Midbrain (tissue), 1 donor: ENCODE measurements at regions not wholly inside any gene's neighbourhood (a gene's known extent, or its start where the extent isn't known, plus 50 kb on each side); places are given as distances from the start of the nearest gene placed in this dataset.

Experiments
- DNase-seq: peaks from one replicate; lab custom pipeline; 2025; lab: John Stamatoyannopoulos, UW

DNA sequence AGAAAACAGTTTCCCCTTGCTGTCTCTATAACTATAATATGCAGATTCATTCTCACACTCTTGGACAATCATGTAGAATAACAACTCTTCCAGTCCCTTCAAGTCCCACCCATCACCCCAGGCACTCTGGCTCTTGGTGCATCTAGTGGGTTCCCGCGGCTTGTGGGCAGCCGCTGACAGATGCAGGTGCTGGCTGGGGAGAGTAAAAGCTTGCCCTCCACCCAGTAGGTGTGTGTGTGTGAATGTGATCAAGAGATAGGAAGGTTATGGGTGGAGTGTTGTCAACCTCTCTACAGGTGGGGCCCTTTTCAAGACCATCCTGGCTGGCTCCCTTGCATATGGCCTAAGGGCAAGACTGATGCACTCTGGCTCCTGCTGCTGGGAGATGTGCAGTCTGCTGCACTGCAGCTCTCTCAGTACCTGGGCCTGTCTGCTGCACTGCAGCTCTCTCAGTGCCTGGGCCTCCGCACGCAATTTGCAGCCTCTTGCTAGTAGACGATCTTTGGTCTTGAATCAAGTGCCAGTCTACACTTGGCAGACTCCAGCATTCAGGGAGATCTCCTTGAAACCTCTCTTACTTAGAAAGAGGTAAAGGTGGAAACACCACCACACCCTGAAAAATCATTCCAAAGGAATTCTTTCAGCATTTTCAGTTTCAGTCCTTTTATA, 189.7 kb upstream of the GDNF start:
- no peak for DNase-seq

GRCh38 chr5:38023799-38024198, 184.0 kb upstream of the GDNF start:
- no peak for DNase-seq

GRCh38 chr5:38023371-38023770, 183.5 kb upstream of the GDNF start:
- no peak for DNase-seq

- DNase-seq, result no peak
These were observed 182.8 kb upstream of the GDNF start for GRCh38 chr5:38022631-38023030.

- DNase-seq, result no peak
These were observed 178.2 kb upstream of the GDNF start for GRCh38 chr5:38018016-38018415.

GRCh38 chr5:38013107-38013506, 173.3 kb upstream of the GDNF start:
- no peak for DNase-seq

GRCh38 chr5:38011668-38012188, 171.9 kb upstream of the GDNF start:
- no peak for DNase-seq

GRCh38 chr5:38009749-38010358, 170.0 kb upstream of the GDNF start:
- no peak for DNase-seq

DNA sequence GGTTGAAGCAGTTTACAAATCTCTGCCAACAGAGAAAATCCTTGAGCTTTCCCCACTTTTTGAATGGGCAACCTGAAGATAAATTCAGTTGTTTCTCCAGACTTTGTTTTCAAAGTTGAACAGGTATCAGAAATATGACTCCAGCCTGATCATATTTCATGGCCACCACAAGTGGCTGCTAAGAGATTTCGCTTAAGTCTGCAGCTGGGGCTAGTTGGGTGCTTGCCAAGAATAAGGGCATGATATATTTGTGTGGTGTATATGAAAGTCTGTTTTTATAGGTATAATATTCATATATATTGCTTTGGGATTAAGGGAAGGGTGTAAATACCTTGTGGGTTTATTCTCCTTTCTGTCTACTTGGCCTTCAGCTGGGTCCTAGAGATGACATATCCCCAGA, 168.4 kb upstream of the GDNF start:
- no peak for DNase-seq

- DNase-seq, result no peak
These were observed 159.8 kb upstream of the GDNF start for GRCh38 chr5:37999593-37999992.

GRCh38 chr5:37996918-37997317, 157.1 kb upstream of the GDNF start:
- DNase-seq, result no peak

- DNase-seq, result no peak
These were observed 154.9 kb upstream of the GDNF start for GRCh38 chr5:37994729-37995128.

DNA sequence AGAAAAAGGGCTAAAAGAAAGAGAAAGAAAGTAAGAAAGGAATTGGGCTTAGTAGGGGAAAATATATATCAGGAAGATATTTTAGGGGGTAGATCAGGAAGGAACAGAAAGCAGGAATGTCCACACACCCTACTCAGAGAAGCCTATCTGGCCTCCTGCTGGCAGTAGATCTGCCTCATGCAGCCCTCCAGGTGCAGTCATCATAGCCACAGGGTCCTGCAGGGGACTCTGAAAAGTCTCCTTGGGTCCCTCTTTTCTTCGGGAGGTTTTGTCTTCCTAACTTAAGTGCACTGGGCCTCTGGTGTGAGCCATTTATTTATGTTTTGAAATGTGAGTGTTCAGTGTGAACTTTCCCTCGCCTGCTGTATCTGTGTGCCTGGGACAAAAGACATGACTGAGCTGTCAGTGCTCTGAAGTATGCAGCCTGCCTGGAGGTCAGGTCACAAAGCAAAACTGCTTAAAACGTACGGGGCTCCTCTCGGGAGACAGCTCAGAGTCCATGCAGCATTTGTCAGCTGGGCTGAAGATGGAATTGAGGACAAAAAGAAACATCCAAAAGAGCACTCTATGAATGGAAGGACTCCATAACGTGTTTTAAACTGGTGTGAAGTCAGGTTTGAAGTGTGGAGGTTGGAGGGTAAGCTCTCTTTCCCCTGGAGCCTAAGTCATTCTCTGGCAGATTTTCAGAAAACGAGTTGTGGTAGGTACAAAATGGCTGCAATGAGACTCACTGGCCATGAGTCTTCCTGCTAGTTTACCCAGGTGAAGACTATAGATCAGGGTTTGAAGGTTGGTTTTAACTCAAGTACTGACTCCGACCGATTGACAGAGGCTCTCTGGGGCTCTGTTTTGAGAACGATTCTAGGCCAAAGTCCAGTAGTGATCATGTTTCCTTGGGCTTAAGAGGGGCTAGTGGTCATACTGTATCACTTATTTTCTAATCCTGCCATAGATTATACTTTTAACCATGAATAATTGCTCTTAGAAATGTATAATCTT, 151.8 kb upstream of the GDNF start:
- no peak for DNase-seq

GRCh38 chr5:37989884-37990283, 150.0 kb upstream of the GDNF start:
- no peak for DNase-seq

- no peak for DNase-seq
These were observed 148.7 kb upstream of the GDNF start for GRCh38 chr5:37988454-37989046.

- no peak for DNase-seq
These were observed 144.5 kb upstream of the GDNF start for GRCh38 chr5:37984300-37984699.

DNA sequence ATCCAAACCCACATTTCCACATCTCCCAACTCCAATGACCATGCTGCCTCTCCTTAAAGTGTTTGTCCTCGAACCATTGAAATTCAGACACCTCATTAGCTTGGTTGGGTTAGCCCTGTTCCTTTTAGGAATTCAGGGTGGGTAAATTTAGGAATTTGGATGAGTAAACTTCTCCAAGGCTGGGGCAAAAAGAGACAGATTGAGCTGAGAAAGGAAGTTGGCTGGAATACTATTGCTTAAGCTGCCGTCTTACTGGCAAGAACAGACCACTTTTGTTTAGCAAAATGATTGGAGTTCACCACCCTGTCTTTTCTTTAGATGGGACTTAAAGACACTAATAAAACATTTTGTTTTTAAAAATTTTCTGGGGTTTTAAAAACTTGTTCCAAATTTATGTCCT, 143.6 kb upstream of the GDNF start:
- DNase-seq, result no peak

DNA sequence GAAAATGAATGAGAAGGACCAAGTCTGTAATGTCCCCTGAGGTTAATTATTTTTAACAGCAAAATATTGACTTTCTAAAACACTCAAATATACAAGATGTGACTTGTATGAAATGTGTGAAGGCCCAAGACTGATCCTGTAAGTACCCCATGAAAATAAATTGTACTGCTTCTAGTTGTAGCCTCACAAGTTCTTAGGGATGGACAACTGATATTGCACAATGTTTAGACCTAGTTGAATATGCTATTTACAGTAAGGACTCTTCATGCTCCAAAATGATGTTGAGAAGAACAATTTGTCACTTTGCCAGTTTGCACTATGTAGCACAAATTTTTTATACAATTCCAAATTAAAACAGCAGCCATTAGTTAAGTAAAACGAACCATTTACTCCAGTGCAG, 139.7 kb upstream of the GDNF start:
- no peak for DNase-seq

DNA sequence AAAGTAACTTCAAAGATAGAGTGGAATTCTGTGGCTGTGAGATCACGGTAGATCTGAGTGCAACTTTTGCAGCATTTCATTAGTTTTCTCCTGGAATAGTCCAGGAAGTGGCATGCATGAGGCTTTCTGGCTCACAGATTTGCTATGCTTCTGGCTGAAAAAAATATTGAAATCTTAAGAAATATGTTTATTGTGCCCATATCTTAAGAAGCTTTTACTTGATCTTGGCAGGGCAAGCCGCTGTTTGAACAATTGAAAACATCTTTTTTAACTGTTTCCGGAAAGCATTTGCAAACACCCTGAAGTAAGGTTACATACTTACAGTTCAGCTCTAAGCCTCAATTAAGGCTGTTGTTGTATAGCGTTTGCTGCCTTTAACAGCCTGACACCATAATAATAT, 135.7 kb upstream of the GDNF start:
- DNase-seq, result no peak

DNA sequence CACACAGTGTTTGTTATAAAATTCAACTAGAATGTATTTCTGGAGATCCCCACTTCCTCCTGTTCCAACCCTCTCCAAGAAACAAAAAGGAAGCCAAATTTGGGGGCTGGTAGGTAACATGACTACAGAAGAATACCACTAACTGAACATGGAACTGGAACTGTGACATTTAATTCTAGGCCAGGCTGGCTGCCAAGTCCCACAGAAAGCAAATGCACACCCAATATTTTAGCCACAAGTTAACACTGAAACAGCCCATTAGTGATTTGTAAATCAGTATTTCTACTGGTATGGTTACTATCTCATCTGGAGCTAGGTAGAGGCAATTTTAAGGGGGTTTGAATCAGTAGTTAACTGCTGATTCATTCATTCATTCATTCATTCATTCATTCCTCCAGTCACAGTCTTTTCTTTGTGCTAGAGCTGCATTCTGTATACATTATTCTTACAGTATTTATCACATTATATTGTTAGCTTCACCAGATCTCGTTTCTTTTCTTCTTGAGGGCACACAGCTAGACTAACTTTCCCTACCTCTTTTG, 131.7 kb upstream of the GDNF start:
- DNase-seq, result no peak

GRCh38 chr5:37966871-37967270, 127.0 kb upstream of the GDNF start:
- DNase-seq, result no peak

GRCh38 chr5:37966291-37966690, 126.5 kb upstream of the GDNF start:
- DNase-seq, result no peak
